HG02610 (cell line): ENCODE measurements at regions not wholly inside any gene's neighbourhood (a gene's known extent, or its start where the extent isn't known, plus 50 kb on each side); places are given as distances from the start of the nearest gene placed in this dataset.
"Not testable (repeated sequence)": the region's sequence is repeated elsewhere in the genome, so short reads cannot be mapped to it uniquely, and the experiment has no call there.

ENCODE experiments used
- ATAC-seq: cut with Tn5 transposase; IDR thresholded peaks from one replicate; pipeline ENCODE4 v1.9.1; 2021; ENCODE audit warnings: mild to moderate bottlenecking, moderate library complexity; ENCODE audit not compliant: unreplicated experiment

- ATAC-seq = not testable (repeated sequence)
Observed at GRCh38 chr3:17812328-17812727, 69.9 kb upstream of the TBC1D5 start.

- ATAC-seq = no peak
Observed at GRCh38 chr3:17811646-17812045, 69.2 kb upstream of the TBC1D5 start.

GRCh38 chr3:17810759-17811158, 68.3 kb upstream of the TBC1D5 start:
- no peak for ATAC-seq

GRCh38 chr3:17808994-17809393, 66.6 kb upstream of the TBC1D5 start:
- no peak for ATAC-seq

- no peak for ATAC-seq
Observed at GRCh38 chr3:17806876-17807275, 64.4 kb upstream of the TBC1D5 start.

- no peak for ATAC-seq
Observed at GRCh38 chr3:17806201-17806600, 63.8 kb upstream of the TBC1D5 start.

- ATAC-seq = no peak
Observed at GRCh38 chr3:17805461-17805940, 63.1 kb upstream of the TBC1D5 start.

- ATAC-seq = peak; percentile 70
Observed at GRCh38 chr3:17802950-17803349, 60.5 kb upstream of the TBC1D5 start.

GRCh38 chr3:17801131-17801530, 58.7 kb upstream of the TBC1D5 start:
- ATAC-seq = no peak

GRCh38 chr3:17800232-17800631, 57.8 kb upstream of the TBC1D5 start:
- ATAC-seq = no peak

GRCh38 chr3:17799312-17799711, 56.9 kb upstream of the TBC1D5 start:
- ATAC-seq = no peak

GRCh38 chr3:17798000-17798399, 55.6 kb upstream of the TBC1D5 start:
- no peak for ATAC-seq

- ATAC-seq = no peak
Observed at GRCh38 chr3:17795711-17796110, 53.3 kb upstream of the TBC1D5 start.

GRCh38 chr3:17795280-17795679, 52.8 kb upstream of the TBC1D5 start:
- ATAC-seq = no peak

- ATAC-seq = no peak
Observed at GRCh38 chr3:17793542-17794195, 51.2 kb upstream of the TBC1D5 start.
